LHCN-M2 (cell line): ENCODE measurements at regions not wholly inside any gene's neighbourhood (a gene's known extent, or its start where the extent isn't known, plus 50 kb on each side); places are given as distances from the start of the nearest gene placed in this dataset.

Source experiments
- DNase-seq: peaks from one replicate; pipeline ENCODE4 v3.0.0-alpha.2; 2012; ENCODE audit warnings: low read depth

DNA sequence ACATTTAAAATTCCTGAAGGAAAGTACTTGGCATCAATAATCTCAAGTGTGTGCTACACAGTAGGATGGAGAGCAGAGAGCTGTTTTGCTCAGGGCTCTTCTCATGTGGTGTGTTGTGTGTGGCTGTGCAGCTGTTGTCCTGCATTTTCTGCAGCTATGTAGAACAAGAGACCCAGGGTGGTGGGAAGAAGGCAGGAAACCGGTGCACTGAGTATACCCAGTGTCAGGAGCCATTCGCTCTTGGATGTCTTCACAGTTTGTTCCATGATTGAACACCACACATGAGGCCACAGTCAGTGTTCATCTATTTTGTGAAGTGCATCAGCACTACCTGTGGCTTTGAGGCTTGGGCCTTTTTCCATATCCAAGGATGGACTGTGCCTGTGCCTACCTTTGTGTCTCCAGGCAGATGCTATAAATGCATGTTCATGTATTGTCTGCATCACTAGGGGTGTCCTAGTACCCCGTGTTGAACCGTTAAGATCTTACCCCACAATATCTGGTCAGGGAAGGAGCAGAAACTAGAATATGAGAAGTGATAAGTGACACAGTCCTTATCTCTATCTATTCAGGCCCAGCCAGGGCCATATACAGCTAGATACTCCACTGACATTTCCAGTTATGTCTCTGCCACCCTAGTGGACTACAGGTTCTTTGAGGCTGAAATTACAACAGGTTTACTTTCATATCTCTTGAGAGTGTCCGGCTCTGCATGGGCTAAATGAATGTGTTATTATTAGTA is 194.3 kb downstream of the NR2F2 start:
- DNase-seq = no peak

DNA sequence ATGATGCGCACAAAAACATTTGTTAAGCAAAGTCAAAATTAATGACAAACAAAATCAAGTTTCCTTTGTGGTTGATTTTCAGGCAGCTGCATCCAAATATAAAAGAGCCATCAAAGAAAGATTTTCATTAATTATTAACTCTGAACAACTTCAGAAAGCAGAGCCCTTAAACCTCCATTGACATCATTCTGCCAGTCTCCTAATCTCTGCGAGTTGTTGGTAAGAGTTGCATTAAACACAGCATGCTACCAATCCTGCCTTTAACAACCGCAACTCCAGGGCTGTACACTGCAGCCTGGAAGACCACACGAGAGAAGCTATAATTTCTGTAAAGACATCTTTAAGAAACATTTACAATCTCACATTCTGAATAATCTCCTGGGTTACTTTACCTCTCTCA is 204.6 kb downstream of the NR2F2 start:
- no peak for DNase-seq

DNA sequence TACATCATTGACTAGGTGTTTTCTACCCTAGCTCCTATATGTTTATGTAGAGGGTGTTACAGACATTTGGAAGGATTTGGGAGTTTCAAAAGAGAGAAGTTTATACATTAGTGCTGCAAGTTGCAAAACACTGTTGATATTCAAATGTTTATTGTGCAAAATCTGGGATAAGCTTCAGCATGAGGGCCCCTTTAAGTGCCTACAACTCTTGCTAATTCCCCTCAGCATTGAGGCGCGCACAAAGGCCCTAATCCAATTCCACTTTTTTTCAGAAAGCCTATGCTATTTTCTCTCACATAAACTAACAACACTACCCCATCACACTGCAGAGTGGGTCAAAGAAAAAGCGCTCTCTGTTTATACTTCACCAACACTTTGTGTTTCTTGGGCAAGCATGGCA is 208.0 kb downstream of the NR2F2 start:
- DNase-seq = no peak

DNA sequence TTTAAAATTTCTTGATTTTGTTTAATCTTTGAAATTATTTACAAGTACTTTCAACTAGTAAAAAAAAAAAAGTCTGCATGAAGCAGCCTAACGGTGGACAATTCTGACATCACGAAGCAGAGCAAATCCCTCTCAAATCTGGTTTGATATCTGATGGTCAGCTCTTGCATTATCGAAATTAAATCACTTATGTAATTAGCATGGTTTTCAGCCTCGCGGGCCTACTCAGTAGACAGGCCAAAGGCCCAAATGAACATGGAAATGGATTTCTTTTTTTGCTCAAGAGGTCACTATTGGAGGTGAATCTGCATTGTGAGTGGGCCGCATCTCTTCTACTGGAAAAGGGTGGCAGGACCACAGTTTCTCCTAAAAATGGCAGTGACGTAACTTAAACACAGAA is 209.8 kb downstream of the NR2F2 start:
- DNase-seq = no peak

DNA sequence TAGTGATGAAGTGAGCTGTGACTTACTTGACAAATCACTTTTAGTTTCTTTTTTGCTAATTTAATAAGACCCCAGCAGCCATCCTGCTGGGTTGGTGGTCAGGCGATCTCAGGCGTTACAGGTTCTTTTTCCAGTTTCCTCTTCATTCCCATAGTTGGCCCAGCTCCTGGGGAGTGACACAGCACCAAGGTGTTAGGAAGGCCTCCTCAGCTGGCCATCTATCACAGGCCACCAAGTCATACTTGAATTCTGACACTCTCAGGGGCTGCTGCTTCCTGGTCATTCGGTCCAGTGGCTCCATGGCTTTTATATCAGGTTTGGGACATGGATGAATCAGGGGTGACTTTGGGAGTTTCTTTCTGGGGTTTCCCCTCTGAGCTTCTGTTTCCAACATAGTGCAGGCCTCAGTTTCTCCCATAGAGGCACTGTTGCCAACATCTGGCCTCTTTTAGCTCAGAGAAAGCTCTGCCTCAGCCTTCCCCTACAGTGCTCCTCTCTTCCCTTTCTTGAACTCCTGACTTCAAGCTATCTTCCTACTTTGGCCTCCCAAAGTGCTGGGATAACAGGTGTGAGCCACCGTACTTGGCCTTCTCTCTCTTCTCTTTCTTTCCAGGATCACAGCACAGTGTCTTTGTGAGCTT is 211.8 kb downstream of the NR2F2 start:
- no peak for DNase-seq

DNA sequence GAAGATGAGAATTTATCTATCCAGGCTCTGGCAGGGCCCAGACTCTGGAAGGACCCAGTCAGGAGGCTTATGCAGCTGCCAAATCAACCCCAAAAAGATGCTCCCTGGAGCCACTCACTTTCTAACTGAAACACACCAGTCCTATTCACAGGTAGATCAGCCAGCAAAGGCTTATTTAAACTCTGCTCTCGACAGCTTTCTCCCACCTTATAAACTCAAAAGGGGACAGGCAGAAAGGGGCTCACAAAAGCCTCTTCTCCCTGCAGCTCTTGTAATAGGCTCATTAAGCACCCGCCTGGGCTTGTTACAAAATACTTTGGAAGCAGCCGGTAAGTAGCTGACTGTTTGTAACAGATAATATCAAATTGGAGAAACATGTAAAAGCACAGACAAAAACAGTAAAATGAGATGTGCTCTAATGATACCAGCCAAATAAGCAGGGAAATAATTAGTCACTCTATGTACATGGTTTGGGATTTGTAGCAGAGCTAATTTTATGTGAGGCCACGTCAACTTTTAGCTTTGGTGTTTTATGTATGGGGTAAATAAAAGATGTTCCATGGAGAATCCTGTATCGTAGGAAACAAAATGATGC is 213.8 kb downstream of the NR2F2 start:
- DNase-seq = no peak

DNA sequence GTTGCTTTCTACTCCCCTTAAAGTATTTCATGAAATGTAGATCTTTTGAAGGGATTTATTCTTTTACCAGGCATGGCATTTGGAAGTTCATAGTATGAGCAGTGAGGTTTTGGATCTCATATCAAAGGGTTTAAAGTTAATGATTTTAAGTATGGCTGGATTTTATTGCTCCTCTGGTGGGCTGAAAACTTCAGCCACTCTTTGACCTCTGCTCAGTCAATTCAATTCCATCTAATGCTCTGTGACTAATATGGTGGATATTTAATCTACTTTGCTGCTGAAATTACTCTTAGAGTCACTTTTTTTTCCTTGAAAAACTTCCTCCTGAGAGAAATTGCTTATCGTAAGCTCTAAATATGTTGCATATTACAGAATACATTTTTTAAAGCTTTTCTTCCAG is 218.6 kb downstream of the NR2F2 start:
- DNase-seq = no peak

DNA sequence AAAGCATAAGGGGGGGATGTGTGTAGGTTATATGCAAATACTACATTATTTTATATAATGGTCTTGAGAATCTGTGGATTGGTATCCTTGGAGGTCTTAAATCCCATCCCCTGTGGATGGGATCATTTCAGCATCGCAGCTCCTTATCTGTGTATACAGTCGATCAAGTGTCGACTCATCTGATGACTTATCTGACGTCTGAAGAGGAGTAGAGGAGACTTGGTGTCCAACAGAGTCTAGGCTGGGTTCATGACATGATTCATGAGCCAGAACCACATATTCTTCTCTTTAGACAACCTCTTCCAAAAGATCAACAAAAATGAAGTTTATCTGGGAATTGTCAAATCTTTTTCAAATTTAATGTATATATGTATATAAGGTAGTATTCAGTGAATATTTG is 220.7 kb downstream of the NR2F2 start:
- DNase-seq = no peak

DNA sequence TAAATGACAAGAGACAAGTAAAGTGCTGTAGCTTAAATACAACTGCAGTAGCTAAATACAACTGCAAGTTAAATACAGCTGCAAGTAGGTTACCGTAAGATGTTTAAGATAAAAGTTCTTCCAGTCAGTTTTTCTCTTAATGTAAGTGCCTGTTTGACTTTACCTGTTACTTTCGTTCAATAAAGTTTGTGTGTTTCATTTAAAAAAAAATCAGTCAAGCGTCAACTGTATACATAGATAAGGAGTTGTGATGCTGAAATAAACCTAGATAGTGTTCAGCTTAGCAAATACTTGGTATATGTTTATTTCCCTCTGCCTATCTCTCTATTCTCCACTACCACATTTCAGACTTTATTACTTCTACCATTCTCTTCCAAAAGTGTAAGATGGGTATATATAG is 221.2 kb downstream of the NR2F2 start:
- DNase-seq = no peak

DNA sequence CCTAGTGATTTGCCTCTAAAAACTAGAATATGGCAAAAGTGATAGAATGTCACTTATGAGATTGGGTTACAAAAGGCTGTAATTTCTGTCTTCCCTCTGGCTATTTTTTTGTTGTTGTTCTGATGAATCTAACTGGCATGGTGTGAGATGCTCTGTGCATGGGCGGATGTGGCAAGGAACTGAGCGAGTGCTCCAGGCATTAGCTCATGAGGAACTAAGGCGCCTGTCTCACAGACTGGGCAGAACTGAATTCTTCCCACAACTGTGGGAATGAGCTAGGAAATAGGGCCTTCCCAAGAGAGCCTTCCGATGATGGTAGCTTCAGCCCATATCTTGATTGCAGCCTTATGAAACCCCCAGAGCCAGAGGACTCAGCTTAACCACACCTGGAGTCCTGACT is 222.5 kb downstream of the NR2F2 start:
- DNase-seq = peak; percentile 71

DNA sequence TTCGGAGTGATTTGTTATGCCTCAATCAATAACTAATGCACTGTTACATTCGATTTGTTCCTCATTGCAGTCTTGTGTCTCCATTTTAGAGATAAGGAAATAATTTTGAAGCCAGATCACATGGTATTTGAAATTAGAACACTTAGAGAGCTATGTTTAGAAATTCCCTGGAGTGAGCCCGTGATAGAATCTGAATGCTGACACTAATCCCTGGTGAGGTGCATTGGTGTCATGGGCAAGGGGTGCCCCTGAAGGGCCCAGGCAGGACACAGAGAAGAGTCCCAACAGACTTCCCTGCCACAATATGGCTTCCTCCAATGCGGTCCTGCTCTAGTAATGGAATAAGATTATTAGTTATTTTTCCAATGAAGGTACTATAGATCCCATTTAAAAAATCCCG is 223.0 kb downstream of the NR2F2 start:
- DNase-seq = no peak

DNA sequence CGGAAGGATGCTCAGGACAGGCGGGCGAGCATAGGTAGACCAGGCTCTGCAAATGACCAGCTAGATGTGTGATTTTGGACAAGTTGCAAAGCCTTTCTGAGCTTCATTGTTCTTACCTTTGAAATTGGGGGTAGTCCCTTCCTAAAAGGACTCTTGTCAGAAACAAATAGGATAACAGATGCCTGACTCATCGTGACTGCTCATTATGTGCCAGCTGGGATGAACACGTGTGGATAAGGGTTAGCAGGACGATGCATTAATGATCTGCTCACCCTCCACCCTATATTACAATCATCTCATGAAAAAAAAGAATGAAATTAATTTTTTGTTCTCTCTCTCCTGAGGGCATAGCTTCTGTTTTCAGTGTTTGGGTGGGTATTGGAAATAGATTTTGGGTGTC is 223.4 kb downstream of the NR2F2 start:
- peak; percentile 32 for DNase-seq

DNA sequence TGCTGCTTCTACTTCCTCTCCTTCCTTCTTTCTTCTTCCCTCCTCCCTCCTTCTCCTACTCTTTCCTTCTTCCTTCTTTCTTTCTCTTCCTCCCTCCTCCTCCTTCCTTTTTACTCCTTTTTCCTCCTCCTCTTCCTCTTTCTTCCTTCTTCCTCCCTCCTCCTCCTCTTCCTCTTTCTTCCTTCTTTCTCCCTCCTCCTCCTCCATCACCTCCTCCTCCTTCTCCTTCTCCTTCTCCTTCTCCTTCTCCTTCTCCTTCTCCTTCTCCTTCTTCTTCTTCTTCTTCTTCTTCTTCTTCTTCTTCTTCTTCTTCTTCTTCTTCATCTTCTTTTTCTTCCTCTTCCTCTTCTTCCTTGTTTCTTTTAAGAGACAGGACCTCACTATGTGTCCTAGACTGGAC is 224.0 kb downstream of the NR2F2 start:
- no peak for DNase-seq

DNA sequence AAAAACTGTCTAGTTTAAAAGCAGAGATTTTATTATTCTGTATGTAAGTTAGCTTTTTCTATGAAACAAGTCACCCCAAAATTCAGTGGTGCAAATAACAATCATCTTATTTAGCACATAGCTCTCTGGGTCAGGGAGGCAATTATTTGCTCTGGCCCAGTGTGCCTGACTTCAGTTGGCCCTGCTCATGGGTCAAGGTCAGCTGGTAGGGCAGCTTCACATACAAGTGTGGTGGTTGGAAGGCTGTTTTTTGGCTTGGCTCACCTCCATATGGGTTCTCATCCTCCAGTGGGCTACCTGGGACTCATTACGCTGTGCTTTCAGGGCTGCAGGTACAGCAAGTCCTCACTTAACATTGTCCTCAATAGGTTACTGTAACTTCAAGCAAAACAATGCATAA is 228.6 kb downstream of the NR2F2 start:
- no peak for DNase-seq

DNA sequence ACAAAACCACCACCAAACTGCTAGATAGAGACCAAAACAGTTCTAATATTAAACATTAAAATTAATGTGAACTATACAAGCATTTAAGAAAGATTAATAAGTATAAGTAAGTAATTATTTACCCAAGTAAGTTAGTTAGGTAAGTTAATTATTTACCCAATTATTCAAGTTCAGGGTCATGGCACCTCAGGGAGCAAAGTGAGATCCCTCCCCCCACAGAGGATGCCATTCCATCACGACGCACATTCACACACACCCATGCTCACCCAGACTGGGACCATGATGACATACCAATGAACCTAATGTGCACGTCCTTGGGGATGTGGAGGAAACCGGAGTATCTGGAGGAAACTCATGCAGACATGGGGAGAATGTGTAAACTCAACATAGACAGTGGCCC is 229.1 kb downstream of the NR2F2 start:
- DNase-seq = no peak

DNA sequence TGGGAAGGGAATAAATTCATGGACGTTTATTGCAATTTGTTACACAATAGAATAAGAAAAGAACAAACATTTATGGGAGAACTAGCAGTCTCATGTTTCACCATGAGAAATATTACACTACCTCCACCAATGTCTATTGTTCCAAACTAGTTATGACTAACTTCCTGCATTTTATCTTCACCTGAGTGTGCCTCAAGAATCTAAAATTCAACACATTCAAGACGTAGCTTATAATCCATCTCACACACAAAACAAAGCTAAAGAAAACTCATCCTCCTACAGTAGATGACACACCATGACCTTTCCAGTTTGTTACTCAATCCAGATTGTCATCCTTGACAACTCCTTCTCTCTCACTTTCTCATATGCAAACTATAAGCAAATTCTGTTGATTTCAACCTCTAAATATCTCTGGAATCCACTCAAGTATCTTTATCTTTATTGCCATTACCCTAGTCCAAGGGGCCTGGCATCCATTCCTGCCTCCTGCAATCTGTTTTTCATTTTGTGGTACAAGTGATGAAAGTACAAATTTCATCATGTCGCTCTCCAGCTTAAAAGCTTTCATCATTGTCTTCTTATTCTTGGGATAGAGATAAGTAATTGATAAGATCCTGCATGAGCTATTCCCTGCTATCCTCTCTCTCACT is 229.9 kb downstream of the NR2F2 start:
- no peak for DNase-seq

DNA sequence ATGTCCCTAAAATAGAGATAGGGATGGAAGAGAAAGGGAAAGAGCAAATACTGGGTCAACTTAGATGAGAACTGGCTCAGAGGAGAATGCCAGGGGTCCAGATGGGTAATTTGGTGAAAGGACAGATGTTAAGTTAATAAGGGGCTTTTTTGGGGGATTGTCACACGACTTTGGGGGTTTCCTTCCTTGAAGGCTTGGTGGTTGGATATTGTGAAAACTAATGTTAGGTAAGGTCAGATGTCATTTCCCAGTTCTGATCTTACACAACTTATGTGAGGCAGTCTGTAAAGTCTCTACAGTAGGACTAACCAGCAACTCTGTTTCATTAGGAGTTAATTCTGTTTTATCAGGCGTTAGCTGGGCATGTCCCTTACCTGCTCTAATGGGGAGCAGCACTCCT is 231.1 kb downstream of the NR2F2 start:
- no peak for DNase-seq

DNA sequence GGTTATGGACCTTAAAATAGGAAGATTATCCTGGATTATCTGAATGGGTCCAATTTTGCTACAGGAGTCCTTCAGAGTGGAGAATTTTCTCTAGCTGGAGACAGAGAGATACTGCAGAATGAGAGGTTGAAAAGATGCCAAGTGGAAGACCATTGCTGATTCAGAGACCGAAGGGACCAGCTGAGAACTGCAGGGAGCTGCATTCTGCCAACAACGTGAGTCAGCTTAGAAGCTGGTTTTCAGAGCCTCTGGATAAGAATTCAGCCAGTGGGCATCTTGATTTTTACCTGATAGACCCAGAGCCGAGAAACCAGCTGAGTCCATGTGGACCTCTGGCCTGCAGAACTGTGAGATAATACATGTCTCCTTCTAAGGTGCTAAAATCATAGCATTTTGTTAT is 234.0 kb downstream of the NR2F2 start:
- DNase-seq = peak; percentile 50

DNA sequence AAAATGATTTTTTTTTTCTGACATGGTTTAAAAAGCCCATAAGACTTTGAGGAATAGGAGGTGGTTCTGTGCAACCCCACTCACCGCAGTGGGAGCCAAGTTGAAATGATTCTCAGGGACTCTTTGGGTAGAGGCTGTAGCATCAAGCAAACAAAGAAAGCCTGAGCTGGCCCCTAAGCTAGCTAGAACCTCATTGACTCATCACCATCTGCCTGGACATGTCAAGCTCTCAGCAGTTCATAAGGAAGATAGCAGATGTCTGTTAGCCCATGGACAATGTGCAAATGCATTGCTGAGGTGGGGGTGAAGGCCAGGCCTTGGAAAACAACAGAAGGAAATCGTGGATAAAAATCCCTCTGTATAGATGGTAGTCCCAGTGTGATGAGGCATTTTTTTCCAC is 234.8 kb downstream of the NR2F2 start:
- peak; percentile 71 for DNase-seq

DNA sequence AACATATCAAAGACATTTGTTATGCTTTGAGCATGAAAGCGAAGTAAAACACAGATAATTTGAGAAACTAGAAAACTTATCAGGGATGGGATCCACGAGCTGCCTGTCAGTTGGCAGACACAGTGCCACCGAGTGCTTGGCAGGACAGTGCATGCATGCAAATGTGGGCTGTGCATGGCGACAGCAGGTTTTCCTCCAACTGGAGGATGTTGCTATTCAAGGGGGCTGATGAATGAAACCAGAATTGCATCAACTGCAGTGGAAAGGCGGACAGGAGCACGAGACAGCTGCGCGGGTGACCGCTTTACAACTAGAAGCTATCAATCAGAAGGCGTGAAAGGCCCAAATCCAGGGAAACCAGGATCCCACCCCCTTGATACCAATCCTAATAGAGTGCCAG is 244.3 kb downstream of the NR2F2 start:
- no peak for DNase-seq

DNA sequence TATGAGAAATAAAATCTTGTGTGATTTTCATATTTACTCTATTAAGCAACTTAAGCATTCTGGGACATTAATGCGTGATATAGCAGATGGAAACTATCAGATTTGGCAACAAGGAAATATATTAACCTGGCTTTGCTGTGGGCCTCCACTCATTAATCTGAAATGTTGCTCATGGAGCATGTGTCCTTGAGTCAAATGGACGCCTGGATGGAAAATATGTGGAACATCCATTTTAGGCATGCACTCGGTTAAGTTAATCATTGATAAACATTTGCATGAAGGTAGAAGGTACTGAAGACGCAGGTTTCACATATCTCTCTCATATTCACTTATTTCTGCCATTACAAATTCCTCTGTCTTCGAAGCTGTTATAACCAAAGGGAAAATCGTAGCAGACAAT is 246.1 kb downstream of the NR2F2 start:
- no peak for DNase-seq

DNA sequence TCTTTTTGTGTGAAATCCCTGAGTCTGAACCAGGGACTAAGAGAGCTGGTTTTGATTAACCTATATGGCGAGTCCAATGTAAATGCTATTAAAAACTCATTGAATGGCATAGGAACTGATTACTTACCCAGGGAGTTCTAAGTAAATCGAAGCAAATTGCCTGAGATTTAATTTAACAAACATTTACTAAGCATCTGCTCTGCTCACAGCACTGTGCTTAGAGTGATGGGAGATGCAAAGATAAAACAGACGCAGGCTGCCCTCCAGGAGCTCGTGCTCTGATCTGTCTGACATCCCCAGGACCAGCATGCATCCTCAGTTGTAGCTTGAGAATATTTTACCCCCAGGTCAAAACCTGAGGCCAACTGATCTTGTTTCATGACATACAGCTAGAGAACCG is 247.9 kb downstream of the NR2F2 start:
- DNase-seq = no peak

DNA sequence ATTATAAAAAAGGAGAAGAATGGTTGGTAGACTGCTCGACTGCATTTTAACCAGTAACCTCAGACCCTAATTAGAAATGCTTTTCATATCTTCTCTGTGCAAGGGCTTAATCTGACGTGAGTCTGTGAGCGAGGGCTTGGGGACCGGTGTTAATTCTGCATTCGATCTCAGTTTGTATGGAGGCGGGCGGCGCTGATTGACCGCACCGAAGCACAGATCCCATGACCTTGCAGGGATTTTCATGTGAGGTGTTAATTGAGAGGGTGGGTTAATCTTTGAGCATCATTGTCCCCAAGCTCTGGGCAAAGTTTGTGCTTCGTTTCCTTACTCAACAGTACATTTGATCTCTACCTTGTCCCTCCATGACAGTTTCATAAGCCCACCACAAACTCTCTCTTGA is 250.9 kb downstream of the NR2F2 start:
- no peak for DNase-seq
